ENCODE measurements at regions not wholly inside any gene's neighbourhood (a gene's known extent, or its start where the extent isn't known, plus 50 kb on each side); places are given as distances from the start of the nearest gene placed in this dataset.

- TF ChIP-seq HNF4G (IDR thresholded peaks at IDR 0.05) (no peak), RXRA (IDR thresholded peaks at IDR 0.05) (no peak), FOXA1 (IDR thresholded peaks at IDR 0.05) (no peak), SP1 (IDR thresholded peaks at IDR 0.05) (no peak), CTCF (IDR thresholded peaks at IDR 0.05; ENCODE audit: low read depth, low read length, missing input control) (no peak), RAD21 (IDR thresholded peaks at IDR 0.05) (no peak), FOXA2 (IDR thresholded peaks at IDR 0.05) (no peak), GABPA (IDR thresholded peaks at IDR 0.05 in 1 of 2, conservative IDR thresholded peaks at IDR 0.05 in 1 of 2) (no peak), ZBTB33 (IDR thresholded peaks at IDR 0.05) (no peak), EGR1 (IDR thresholded peaks at IDR 0.05; ENCODE audit: low read depth in 2 of 2) (no peak), NR2F2 (IDR thresholded peaks at IDR 0.05) (no peak), TAF1 (conservative IDR thresholded peaks at IDR 0.05) (no peak), HNF4A (conservative IDR thresholded peaks at IDR 0.05) (no peak), YY1 (IDR thresholded peaks at IDR 0.05) (no peak), JUND (IDR thresholded peaks at IDR 0.05) (no peak)
- TF ChIP-seq, protein P1, sequence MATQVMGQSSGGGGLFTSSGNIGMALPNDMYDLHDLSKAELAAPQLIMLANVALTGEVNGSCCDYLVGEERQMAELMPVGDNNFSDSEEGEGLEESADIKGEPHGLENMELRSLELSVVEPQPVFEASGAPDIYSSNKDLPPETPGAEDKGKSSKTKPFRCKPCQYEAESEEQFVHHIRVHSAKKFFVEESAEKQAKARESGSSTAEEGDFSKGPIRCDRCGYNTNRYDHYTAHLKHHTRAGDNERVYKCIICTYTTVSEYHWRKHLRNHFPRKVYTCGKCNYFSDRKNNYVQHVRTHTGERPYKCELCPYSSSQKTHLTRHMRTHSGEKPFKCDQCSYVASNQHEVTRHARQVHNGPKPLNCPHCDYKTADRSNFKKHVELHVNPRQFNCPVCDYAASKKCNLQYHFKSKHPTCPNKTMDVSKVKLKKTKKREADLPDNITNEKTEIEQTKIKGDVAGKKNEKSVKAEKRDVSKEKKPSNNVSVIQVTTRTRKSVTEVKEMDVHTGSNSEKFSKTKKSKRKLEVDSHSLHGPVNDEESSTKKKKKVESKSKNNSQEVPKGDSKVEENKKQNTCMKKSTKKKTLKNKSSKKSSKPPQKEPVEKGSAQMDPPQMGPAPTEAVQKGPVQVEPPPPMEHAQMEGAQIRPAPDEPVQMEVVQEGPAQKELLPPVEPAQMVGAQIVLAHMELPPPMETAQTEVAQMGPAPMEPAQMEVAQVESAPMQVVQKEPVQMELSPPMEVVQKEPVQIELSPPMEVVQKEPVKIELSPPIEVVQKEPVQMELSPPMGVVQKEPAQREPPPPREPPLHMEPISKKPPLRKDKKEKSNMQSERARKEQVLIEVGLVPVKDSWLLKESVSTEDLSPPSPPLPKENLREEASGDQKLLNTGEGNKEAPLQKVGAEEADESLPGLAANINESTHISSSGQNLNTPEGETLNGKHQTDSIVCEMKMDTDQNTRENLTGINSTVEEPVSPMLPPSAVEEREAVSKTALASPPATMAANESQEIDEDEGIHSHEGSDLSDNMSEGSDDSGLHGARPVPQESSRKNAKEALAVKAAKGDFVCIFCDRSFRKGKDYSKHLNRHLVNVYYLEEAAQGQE (IDR thresholded peaks at IDR 0.05): no peak
- TF ChIP-seq, protein P2, sequence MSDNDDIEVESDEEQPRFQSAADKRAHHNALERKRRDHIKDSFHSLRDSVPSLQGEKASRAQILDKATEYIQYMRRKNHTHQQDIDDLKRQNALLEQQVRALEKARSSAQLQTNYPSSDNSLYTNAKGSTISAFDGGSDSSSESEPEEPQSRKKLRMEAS (IDR thresholded peaks at IDR 0.05): no peak
- H3K27ac ChIP-seq (ENCODE audit: low read depth in 1 of 2, low read length in 2 of 2): no peak overlapping the region
- H3K9me3 ChIP-seq (ENCODE audit: control insufficient read depth in 4 of 4, low read length in 3 of 4): no peaks in the 10 kb centered on the region
Observed at GRCh38 chr3:84165328-84165727, 793.5 kb upstream of the CADM2 start.

DNA sequence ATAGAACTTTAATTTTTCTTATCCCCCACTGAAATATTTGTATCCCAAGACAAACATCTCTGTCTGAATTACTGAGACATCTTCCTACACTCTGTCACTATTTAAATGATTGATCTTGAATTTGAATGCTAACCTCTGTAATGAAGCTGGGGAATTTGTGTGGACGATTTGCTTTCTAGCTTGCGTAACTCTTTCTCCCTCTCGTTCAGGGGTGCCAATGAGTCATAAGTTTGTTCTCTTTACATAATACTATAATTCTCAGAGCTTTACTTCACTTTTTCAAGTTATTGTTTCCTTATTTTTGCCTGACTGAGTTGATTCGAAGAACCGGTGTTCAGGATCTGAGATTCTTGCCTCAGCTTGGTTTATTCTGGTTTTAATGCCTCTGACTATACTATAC, 783.3 kb upstream of the CADM2 start:
- Histone ChIP-seq H3K9me3 (ENCODE audit: control insufficient read depth in 4 of 4, low read length in 3 of 4) (no peaks in the 10 kb centered on the region), H3K36me3 (ENCODE audit: control insufficient read depth in 4 of 4, insufficient read depth in 3 of 4, low read depth in 1 of 4, low read length in 3 of 4) (no peaks in the 10 kb centered on the region), H3K4me1 (ENCODE audit: control insufficient read depth in 4 of 4, insufficient read depth in 4 of 4, low read length in 3 of 4) (no peaks in the 10 kb centered on the region), H3K9ac (ENCODE audit: low read depth in 1 of 2, low read length in 2 of 2) (no peak overlapping the region), H3K27ac (ENCODE audit: low read depth in 1 of 2, low read length in 2 of 2) (no peak overlapping the region), H3K4me3 (ENCODE audit: low read depth in 1 of 3, low read length in 3 of 3) (no peak overlapping the region), H3K27me3 (ENCODE audit: control insufficient read depth in 4 of 4, insufficient read depth in 4 of 4, low read length in 3 of 4) (no peaks in the 10 kb centered on the region)
- WGBS: 79% methylated on average over 5 of the region's 5 CpGs
- DNase-seq (ENCODE audit: low spot score): no peak
- TF ChIP-seq HNF4G (IDR thresholded peaks at IDR 0.05): no peak
- TF ChIP-seq EGR1 (IDR thresholded peaks at IDR 0.05; ENCODE audit: low read depth in 2 of 2): no peak
- TF ChIP-seq FOXA2 (IDR thresholded peaks at IDR 0.05): no peak
- TF ChIP-seq TAF1 (conservative IDR thresholded peaks at IDR 0.05): no peak
- no peak for TF ChIP-seq NR2F2 (IDR thresholded peaks at IDR 0.05)
- no peak for TF ChIP-seq RAD21 (IDR thresholded peaks at IDR 0.05)
- TF ChIP-seq ZBTB33 (IDR thresholded peaks at IDR 0.05): no peak
- TF ChIP-seq, protein P1 (IDR thresholded peaks at IDR 0.05): no peak
- TF ChIP-seq, protein P2 (IDR thresholded peaks at IDR 0.05): no peak
- TF ChIP-seq HNF4A (conservative IDR thresholded peaks at IDR 0.05): no peak
- no peak for TF ChIP-seq SP1 (IDR thresholded peaks at IDR 0.05)
- no peak for TF ChIP-seq JUND (IDR thresholded peaks at IDR 0.05)

More at GRCh38 chr3:84165328-84165727, 793.5 kb upstream of the CADM2 start:
- no peak for DNase-seq (ENCODE audit: low spot score)
- Histone ChIP-seq H3K4me3 (ENCODE audit: low read depth in 1 of 3, low read length in 3 of 3) (no peak overlapping the region), H3K4me1 (ENCODE audit: control insufficient read depth in 4 of 4, insufficient read depth in 4 of 4, low read length in 3 of 4) (no peaks in the 10 kb centered on the region), H3K36me3 (ENCODE audit: control insufficient read depth in 4 of 4, insufficient read depth in 3 of 4, low read depth in 1 of 4, low read length in 3 of 4) (no peaks in the 10 kb centered on the region), H3K27me3 (ENCODE audit: control insufficient read depth in 4 of 4, insufficient read depth in 4 of 4, low read length in 3 of 4) (no peaks in the 10 kb centered on the region), H3K9ac (ENCODE audit: low read depth in 1 of 2, low read length in 2 of 2) (no peak overlapping the region)

Data from liver (tissue), 8 donors.